ENCODE measurements at regions not wholly inside any gene's neighbourhood (a gene's known extent, or its start where the extent isn't known, plus 50 kb on each side); places are given as distances from the start of the nearest gene placed in this dataset.

- TF ChIP-seq RNF2 (IDR thresholded peaks at IDR 0.05; ENCODE audit: borderline replicate concordance, low read depth, low read length, missing control alignments, poor library complexity, severe bottlenecking) (no peak), EP300 (IDR thresholded peaks at IDR 0.05; ENCODE audit: borderline replicate concordance in 1 of 2, low read depth in 2 of 2, low read length in 2 of 2) (no peak), FOSL1 (IDR thresholded peaks at IDR 0.05; ENCODE audit: insufficient read depth, low read depth, low read length) (no peak), POLR2A (IDR thresholded peaks at IDR 0.05; ENCODE audit: control extremely low read depth in 1 of 2, low read depth in 2 of 2, low read length in 2 of 2) (no peak), HDAC6 (IDR thresholded peaks at IDR 0.05; ENCODE audit: low read depth, low read length) (no peak), KDM4A (IDR thresholded peaks at IDR 0.05; ENCODE audit: low read depth, low read length, severe bottlenecking) (no peak)
These were observed 309.3 kb upstream of the TGFBR2 start (continued) for GRCh38 chr3:30297112-30297511.
